Loucy (cell line): ENCODE measurements at regions not wholly inside any gene's neighbourhood (a gene's known extent, or its start where the extent isn't known, plus 50 kb on each side); places are given as distances from the start of the nearest gene placed in this dataset.

Source experiments
- H2AFZ ChIP-seq: fragments of 200-600 bp; sonication (generic); 2 replicates; pipeline ENCODE4 v1.6.0; 2016; ENCODE audit warnings: antibody characterized with exemption, mild to moderate bottlenecking, low read length, moderate library complexity
- H3F3A ChIP-seq: fragments of 200-600 bp; 2 replicates; pipeline ENCODE4 v1.6.0; 2016; ENCODE audit warnings: antibody characterized with exemption, low read depth, mild to moderate bottlenecking
- H3K27me3 ChIP-seq: fragments of 200-600 bp; sonication (generic); 2 replicates; pipeline ENCODE4 v1.6.1; 2014; ENCODE audit warnings: low read length, mild to moderate bottlenecking; ENCODE audit not compliant: insufficient read depth, poor library complexity, severe bottlenecking
- H3K36me3 ChIP-seq: fragments of 200-600 bp; sonication (generic); 2 replicates; pipeline ENCODE4 v1.6.1; 2016; ENCODE audit warnings: low read length; ENCODE audit not compliant: insufficient read depth
- H3K4me1 ChIP-seq: fragments of 200-600 bp; sonication (generic); 2 replicates; pipeline ENCODE4 v1.5.1; 2014; ENCODE audit warnings: low read length, mild to moderate bottlenecking; ENCODE audit not compliant: insufficient read depth, poor library complexity, severe bottlenecking
- H3K4me2 ChIP-seq: fragments of 200-600 bp; sonication (generic); 2 replicates; pipeline ENCODE4 v1.6.0; 2014; ENCODE audit warnings: antibody characterized with exemption, low read length, low read depth, mild to moderate bottlenecking; ENCODE audit not compliant: poor library complexity, severe bottlenecking
- H3K4me3 ChIP-seq: fragments of 200-600 bp; sonication (generic); 2 replicates; pipeline ENCODE4 v1.5.1; 2014; ENCODE audit warnings: low read length, mild to moderate bottlenecking, mixed read lengths; ENCODE audit not compliant: poor library complexity, severe bottlenecking
- H3K79me2 ChIP-seq: fragments of 200-600 bp; sonication (generic); 2 replicates; pipeline ENCODE4 v1.6.1; 2014; ENCODE audit warnings: low read length; ENCODE audit not compliant: insufficient read depth
- H3K9ac ChIP-seq: fragments of 200-600 bp; sonication (generic); 2 replicates; pipeline ENCODE4 v1.6.0; 2014; ENCODE audit warnings: mild to moderate bottlenecking, low read depth, low read length, moderate library complexity; ENCODE audit not compliant: poor library complexity, severe bottlenecking
- H3K9me2 ChIP-seq: fragments of 200-600 bp; sonication (generic); replicated peaks from 2 replicates; pipeline ENCODE4 v1.6.1; 2016; ENCODE audit warnings: low read depth, low read length, mixed read lengths
- H3K9me3 ChIP-seq: fragments of 200-600 bp; sonication (generic); 2 replicates; pipeline ENCODE4 v1.6.1; 2014; ENCODE audit warnings: mild to moderate bottlenecking, antibody characterized with exemption, low read length, low read depth; ENCODE audit not compliant: insufficient read depth
- H4K20me1 ChIP-seq: fragments of 200-600 bp; sonication (generic); 2 replicates; pipeline ENCODE4 v1.6.0; 2014; ENCODE audit warnings: antibody characterized with exemption, low read length, mild to moderate bottlenecking; ENCODE audit not compliant: insufficient read depth, poor library complexity, severe bottlenecking
- CTCF ChIP-seq: fragments of 200-600 bp; sonication (generic); conservative IDR thresholded peaks from 2 replicates; pipeline ENCODE4 v1.5.1; 2014; ENCODE audit warnings: mild to moderate bottlenecking, antibody characterized with exemption, low read length
- EZH2phosphoT487 ChIP-seq: fragments of 200-600 bp; IDR thresholded peaks from 2 replicates; pipeline ENCODE4 v1.6.1; 2018; ENCODE audit warnings: antibody characterized with exemption, mild to moderate bottlenecking, moderate library complexity, borderline replicate concordance

DNA sequence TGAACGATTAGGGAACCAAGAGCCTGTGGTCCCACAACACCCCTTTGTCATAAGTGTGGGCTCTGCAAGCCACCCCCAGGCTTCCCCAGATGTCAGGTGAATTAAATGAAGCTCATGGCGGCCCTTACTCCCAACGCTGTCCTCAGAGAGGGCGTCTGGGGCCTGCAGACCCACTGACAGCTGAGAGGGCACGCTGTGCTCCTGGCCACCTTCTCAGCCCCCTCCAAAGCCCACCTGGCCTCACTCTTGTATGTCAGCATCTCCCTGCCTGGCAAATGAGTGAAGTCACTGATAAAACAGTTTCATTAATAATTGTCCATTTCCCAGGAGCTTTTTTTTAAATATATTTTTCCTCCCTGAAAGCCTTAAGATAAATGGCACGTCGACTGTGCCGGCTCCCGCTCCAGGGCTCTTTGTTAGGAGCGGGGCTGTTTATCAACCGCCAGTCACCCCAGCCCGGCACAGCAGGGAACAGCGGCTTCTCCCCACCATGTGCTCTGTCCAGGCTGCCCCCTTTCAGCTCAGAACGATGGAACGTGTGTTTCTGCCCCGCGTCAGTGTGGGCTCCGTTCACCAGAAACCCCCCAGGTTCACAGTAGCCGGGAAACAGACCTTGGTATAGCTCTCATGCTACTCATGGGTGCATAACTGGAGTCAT lies 94.7 kb upstream of the SFSWAP start:
- H3K9ac ChIP-seq: no peak overlapping the region
- no peaks in the 10 kb centered on the region for H3K4me1 ChIP-seq
- no peak overlapping the region for H3K4me3 ChIP-seq
- no peak overlapping the region for H2AFZ ChIP-seq
- no peak for TF ChIP-seq CTCF
- TF ChIP-seq EZH2phosphoT487: no peak
- H3K36me3 ChIP-seq: no peaks in the 10 kb centered on the region
- H4K20me1 ChIP-seq: no peaks in the 10 kb centered on the region
- H3K9me3 ChIP-seq: no peaks in the 10 kb centered on the region
- H3K27me3 ChIP-seq: no peaks in the 10 kb centered on the region
- H3K79me2 ChIP-seq: no peaks in the 10 kb centered on the region
- H3K4me2 ChIP-seq: no peak overlapping the region
- H3F3A ChIP-seq: no peaks in the 10 kb centered on the region
- no peaks in the 10 kb centered on the region for H3K9me2 ChIP-seq

DNA sequence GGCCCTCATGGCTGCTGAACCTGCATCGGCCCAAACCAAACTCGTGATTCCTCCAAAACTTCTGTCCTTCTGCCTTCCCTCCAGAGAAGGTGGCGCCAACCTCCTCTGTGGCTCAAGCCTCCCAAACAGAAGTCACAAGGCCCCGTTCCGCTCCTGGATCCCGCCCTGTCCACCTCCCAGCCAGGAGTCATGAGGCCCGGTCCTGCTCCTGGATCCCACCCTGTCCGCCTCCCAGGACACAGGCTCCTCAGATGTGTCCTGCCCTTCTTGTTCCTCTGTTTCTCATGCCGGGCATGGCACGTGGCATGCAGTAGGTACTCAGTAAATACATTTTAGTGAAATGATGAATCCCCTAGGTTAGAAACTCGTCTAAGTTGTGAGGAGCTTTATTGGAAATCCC lies 94.2 kb upstream of the SFSWAP start:
- no peaks in the 10 kb centered on the region for H3K9me2 ChIP-seq
- no peaks in the 10 kb centered on the region for H3K36me3 ChIP-seq
- H3K27me3 ChIP-seq: no peaks in the 10 kb centered on the region
- no peak overlapping the region for H3K4me2 ChIP-seq
- no peak overlapping the region for H3K4me3 ChIP-seq
- no peak overlapping the region for H3K9ac ChIP-seq
- no peaks in the 10 kb centered on the region for H3K4me1 ChIP-seq
- H4K20me1 ChIP-seq: no peaks in the 10 kb centered on the region
- H3K9me3 ChIP-seq: no peaks in the 10 kb centered on the region
- H2AFZ ChIP-seq: no peak overlapping the region
- H3K79me2 ChIP-seq: no peaks in the 10 kb centered on the region
- TF ChIP-seq CTCF: no peak
- no peak for TF ChIP-seq EZH2phosphoT487
- no peaks in the 10 kb centered on the region for H3F3A ChIP-seq

GRCh38 chr12:131617179-131617578 lies 93.7 kb upstream of the SFSWAP start:
- H3F3A ChIP-seq: no peaks in the 10 kb centered on the region
- H3K4me1 ChIP-seq: no peaks in the 10 kb centered on the region
- H3K9ac ChIP-seq: no peak overlapping the region
- no peaks in the 10 kb centered on the region for H3K9me2 ChIP-seq
- H3K27me3 ChIP-seq: no peaks in the 10 kb centered on the region
- no peaks in the 10 kb centered on the region for H3K9me3 ChIP-seq
- TF ChIP-seq CTCF: no peak
- TF ChIP-seq EZH2phosphoT487: no peak
- no peaks in the 10 kb centered on the region for H4K20me1 ChIP-seq
- no peak overlapping the region for H3K4me3 ChIP-seq
- no peaks in the 10 kb centered on the region for H3K36me3 ChIP-seq
- no peaks in the 10 kb centered on the region for H3K79me2 ChIP-seq
- no peak overlapping the region for H3K4me2 ChIP-seq
- no peak overlapping the region for H2AFZ ChIP-seq
